SKM-1 (cell line): ENCODE measurements at regions not wholly inside any gene's neighbourhood (a gene's known extent, or its start where the extent isn't known, plus 50 kb on each side); places are given as distances from the start of the nearest gene placed in this dataset.
"Not testable (repeated sequence)": the region's sequence is repeated elsewhere in the genome, so short reads cannot be mapped to it uniquely, and the experiment has no call there.

Experiments
- DNase-seq: peaks from one replicate; lab custom pipeline; 2025; ENCODE audit not compliant: unreplicated experiment; lab: John Stamatoyannopoulos, UW

- no peak for DNase-seq
Observed at GRCh38 chr2:19205983-19206533, 152.4 kb downstream of the OSR1 start.

- DNase-seq: no peak
Observed at GRCh38 chr2:19203866-19204265, 154.6 kb downstream of the OSR1 start.

GRCh38 chr2:19201911-19202462, 156.4 kb downstream of the OSR1 start:
- no peak for DNase-seq

- DNase-seq: no peak
Observed at GRCh38 chr2:19198381-19198780, 160.0 kb downstream of the OSR1 start.

GRCh38 chr2:19195661-19196060, 162.8 kb downstream of the OSR1 start:
- no peak for DNase-seq

- no peak for DNase-seq
Observed at GRCh38 chr2:19189391-19189790, 169.0 kb downstream of the OSR1 start.

- no peak for DNase-seq
Observed at GRCh38 chr2:19187323-19188020, 171.0 kb downstream of the OSR1 start.

GRCh38 chr2:19185086-19185485, 173.3 kb downstream of the OSR1 start:
- DNase-seq: no peak

- no peak for DNase-seq
Observed at GRCh38 chr2:19178175-19178574, 180.2 kb downstream of the OSR1 start.

- no peak for DNase-seq
Observed at GRCh38 chr2:19176977-19177376, 181.4 kb downstream of the OSR1 start.

GRCh38 chr2:19176172-19176852, 182.1 kb downstream of the OSR1 start:
- DNase-seq: no peak

GRCh38 chr2:19174176-19174575, 184.2 kb downstream of the OSR1 start:
- no peak for DNase-seq

GRCh38 chr2:19171409-19171808, 187.0 kb downstream of the OSR1 start:
- no peak for DNase-seq

- no peak for DNase-seq
Observed at GRCh38 chr2:19169134-19169768, 189.2 kb downstream of the OSR1 start.

GRCh38 chr2:19164099-19164498, 194.3 kb downstream of the OSR1 start:
- not testable (repeated sequence) for DNase-seq

- no peak for DNase-seq
Observed at GRCh38 chr2:19158896-19159295, 199.5 kb downstream of the OSR1 start.

- DNase-seq: no peak
Observed at GRCh38 chr2:19158211-19158610, 200.2 kb downstream of the OSR1 start.

- DNase-seq: no peak
Observed at GRCh38 chr2:19156646-19157045, 201.8 kb downstream of the OSR1 start.

GRCh38 chr2:19150726-19151125, 207.7 kb downstream of the OSR1 start:
- DNase-seq: no peak

- DNase-seq: no peak
Observed at GRCh38 chr2:19146867-19147266, 211.6 kb downstream of the OSR1 start.

- no peak for DNase-seq
Observed at GRCh38 chr2:19141234-19142004, 217.0 kb downstream of the OSR1 start.
